Glutamatergic neuron (in vitro differentiated cells): ENCODE measurements at regions not wholly inside any gene's neighbourhood (a gene's known extent, or its start where the extent isn't known, plus 50 kb on each side); places are given as distances from the start of the nearest gene placed in this dataset.

Experiments used
- DNase-seq: peaks from one replicate; pipeline ENCODE4 v3.0.0; 2022
- H3K27ac Mint-ChIP-seq: one replicate; pipeline ENCODE4 v1.8.0; 2020; ENCODE audit warnings: mild to moderate bottlenecking, mixed read lengths, inconsistent platforms; ENCODE audit not compliant: unreplicated experiment
- H3K27me3 Mint-ChIP-seq: one replicate; pipeline ENCODE4 v1.8.0; 2020; ENCODE audit warnings: mild to moderate bottlenecking, moderate library complexity, mixed read lengths, inconsistent platforms; ENCODE audit not compliant: unreplicated experiment
- H3K36me3 Mint-ChIP-seq: one replicate; pipeline ENCODE4 v1.8.0; 2020; ENCODE audit warnings: mild to moderate bottlenecking, mixed read lengths, inconsistent platforms; ENCODE audit not compliant: unreplicated experiment
- H3K4me1 Mint-ChIP-seq: one replicate; pipeline ENCODE4 v1.8.0; 2020; ENCODE audit warnings: mild to moderate bottlenecking, low read depth, mixed read lengths, inconsistent platforms; ENCODE audit not compliant: unreplicated experiment
- H3K4me3 Mint-ChIP-seq: one replicate; pipeline ENCODE4 v1.8.0; 2020; ENCODE audit warnings: mild to moderate bottlenecking, mixed read lengths, inconsistent platforms; ENCODE audit not compliant: unreplicated experiment
- H3K9me3 Mint-ChIP-seq: one replicate; pipeline ENCODE4 v1.8.0; 2020; ENCODE audit warnings: mild to moderate bottlenecking, moderate library complexity, mixed read lengths, inconsistent platforms; ENCODE audit not compliant: unreplicated experiment
- CTCF ChIP-seq: fragments of 200-600 bp; sonication (generic); IDR thresholded peaks from one replicate; pipeline ENCODE4 v1.5.0; 2021; ENCODE audit not compliant: partially characterized antibody, unreplicated experiment

GRCh38 chr11:95283146-95283545 is 52.1 kb upstream of the SESN3 start:
- Mint-ChIP-seq H3K4me3 (peak overlapping the region; percentile 15), H3K27me3 (peaks cover 8% of the 10 kb centered on the region), H3K9me3 (peaks cover 5% of the 10 kb centered on the region), H3K36me3 (no peaks in the 10 kb centered on the region), H3K4me1 (peaks cover 47% of the 10 kb centered on the region), H3K27ac (peak overlapping the region; percentile 96)
- no peak for DNase-seq
- no peak for TF ChIP-seq CTCF

GRCh38 chr11:95282291-95282751 is 51.3 kb upstream of the SESN3 start:
- no peak for TF ChIP-seq CTCF
- H3K27ac Mint-ChIP-seq = peak overlapping the region; percentile 96
- peaks cover 9% of the 10 kb centered on the region for H3K27me3 Mint-ChIP-seq
- peak; percentile 50 for DNase-seq
- no peaks in the 10 kb centered on the region for H3K36me3 Mint-ChIP-seq
- H3K9me3 Mint-ChIP-seq = peaks cover 5% of the 10 kb centered on the region
- H3K4me1 Mint-ChIP-seq = peaks cover 52% of the 10 kb centered on the region
- H3K4me3 Mint-ChIP-seq = peak overlapping the region; percentile 52
